Endodermal cell (in vitro differentiated cells): ENCODE measurements at regions not wholly inside any gene's neighbourhood (a gene's known extent, or its start where the extent isn't known, plus 50 kb on each side); places are given as distances from the start of the nearest gene placed in this dataset.

ENCODE experiments used
- DNase-seq: peaks from one replicate; pipeline ENCODE4 v3.0.0-alpha.2; 2017
- H3K27ac ChIP-seq: 2 replicates; pipeline ENCODE4 v1.5.1; 2013; ENCODE audit warnings: mild to moderate bottlenecking, low read depth, low read length, moderate library complexity
- H3K27me3 ChIP-seq: 2 replicates; pipeline ENCODE4 v1.6.1; 2013; ENCODE audit warnings: mild to moderate bottlenecking, low read length, moderate library complexity; ENCODE audit not compliant: insufficient read depth, control insufficient read depth, poor library complexity, severe bottlenecking
- H3K36me3 ChIP-seq: 2 replicates; pipeline ENCODE4 v1.7.0; 2013; ENCODE audit warnings: mild to moderate bottlenecking, low read length, moderate library complexity; ENCODE audit not compliant: control insufficient read depth, insufficient read depth
- H3K4me1 ChIP-seq: one replicate; pipeline ENCODE4 v1.7.0; 2013; ENCODE audit warnings: low read length; ENCODE audit not compliant: control insufficient read depth, insufficient read depth
- H3K4me3 ChIP-seq: 2 replicates; pipeline ENCODE4 v1.5.1; 2013; ENCODE audit warnings: mild to moderate bottlenecking, low read length, moderate library complexity
- H3K9ac ChIP-seq: 2 replicates; pipeline ENCODE4 v1.6.1; 2013; ENCODE audit warnings: mild to moderate bottlenecking, low read length, moderate library complexity; ENCODE audit not compliant: poor library complexity, severe bottlenecking; ENCODE audit errors: extremely low read depth
- H3K9me3 ChIP-seq: 2 replicates; pipeline ENCODE4 v1.6.1; 2013; ENCODE audit warnings: mild to moderate bottlenecking, low read length, moderate library complexity; ENCODE audit not compliant: control insufficient read depth
- H3K27ac Mint-ChIP-seq: 2 replicates; pipeline ENCODE4 v1.8.0; 2020; ENCODE audit warnings: mixed read lengths
- H3K27me3 Mint-ChIP-seq: 2 replicates; pipeline ENCODE4 v1.8.0; 2021; ENCODE audit warnings: mild to moderate bottlenecking, mixed read lengths; ENCODE audit not compliant: insufficient read depth
- H3K36me3 Mint-ChIP-seq: 2 replicates; pipeline ENCODE4 v1.8.0; 2020; ENCODE audit warnings: low read depth, mixed read lengths
- H3K4me1 Mint-ChIP-seq: 2 replicates; pipeline ENCODE4 v1.8.0; 2020; ENCODE audit warnings: mixed read lengths
- H3K4me3 Mint-ChIP-seq: 2 replicates; pipeline ENCODE4 v1.8.0; 2020; ENCODE audit warnings: mild to moderate bottlenecking, moderate library complexity, mixed read lengths
- H3K9me3 Mint-ChIP-seq: 2 replicates; pipeline ENCODE4 v1.8.0; 2020; ENCODE audit warnings: mild to moderate bottlenecking, mixed read lengths
- CTCF ChIP-seq: fragments of 200-600 bp; sonication (generic); conservative IDR thresholded peaks from 2 replicates; pipeline ENCODE4 v1.5.0; 2021; ENCODE audit warnings: antibody characterized with exemption, mild to moderate bottlenecking
- WGBS, 2 experiments: methylation state at CpG; one replicate each; pipeline versions ENCODE4 v1.1.5 to v1.1.7; 2013; ENCODE audit warnings: missing lambda C conversion rate in 2 of 2, mixed read lengths in 1 of 2; ENCODE audit not compliant: insufficient coverage in 1 of 2, insufficient read length in 1 of 2; 5-methylcytosine and 5-hydroxymethylcytosine counted together

DNA sequence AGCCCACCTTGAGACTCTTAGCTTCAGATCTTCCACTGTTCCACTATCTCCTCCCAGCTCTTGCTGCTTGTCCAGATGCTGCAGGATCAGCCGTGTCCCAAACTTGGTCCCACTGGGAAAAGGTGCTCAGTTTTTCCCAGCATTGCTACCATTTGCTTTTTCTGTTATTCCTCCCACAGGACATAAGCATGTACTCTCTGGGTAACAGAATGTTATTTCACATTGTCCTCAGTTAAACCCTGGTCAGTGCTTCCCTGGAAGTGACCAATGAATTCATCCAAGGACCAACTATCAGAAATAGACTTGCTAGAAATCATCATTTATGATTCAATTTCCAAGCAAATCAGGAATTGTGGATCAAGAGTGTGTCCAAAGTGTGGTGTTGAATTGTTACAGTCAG is 179.2 kb upstream of the ZNF32 start:
- H3K27ac Mint-ChIP-seq: no peak overlapping the region
- H3K36me3 Mint-ChIP-seq: no peaks in the 10 kb centered on the region
- H3K4me3 Mint-ChIP-seq: no peak overlapping the region
- H3K4me1 Mint-ChIP-seq: no peaks in the 10 kb centered on the region
- no peaks in the 10 kb centered on the region for H3K9me3 Mint-ChIP-seq
- no peaks in the 10 kb centered on the region for H3K27me3 Mint-ChIP-seq
- Histone ChIP-seq H3K36me3 (no peaks in the 10 kb centered on the region), H3K4me3 (no peak overlapping the region), H3K4me1 (no peaks in the 10 kb centered on the region), H3K9me3 (no peaks in the 10 kb centered on the region), H3K27ac (no peak overlapping the region), H3K9ac (no peak overlapping the region), H3K27me3 (no peaks in the 10 kb centered on the region)
- TF ChIP-seq CTCF: no peak
- 88 to 100% methylated on average over 1 of the region's 1 CpG for WGBS, 2 experiments
- DNase-seq: no peak

- no peaks in the 10 kb centered on the region for H3K9me3 Mint-ChIP-seq
- TF ChIP-seq CTCF: no peak
- 89 to 94% methylated on average over 9 to 20 of the region's 22 CpGs for WGBS, 2 experiments
These were observed 177.3 kb upstream of the ZNF32 start for GRCh38 chr10:43825984-43826383.

DNA sequence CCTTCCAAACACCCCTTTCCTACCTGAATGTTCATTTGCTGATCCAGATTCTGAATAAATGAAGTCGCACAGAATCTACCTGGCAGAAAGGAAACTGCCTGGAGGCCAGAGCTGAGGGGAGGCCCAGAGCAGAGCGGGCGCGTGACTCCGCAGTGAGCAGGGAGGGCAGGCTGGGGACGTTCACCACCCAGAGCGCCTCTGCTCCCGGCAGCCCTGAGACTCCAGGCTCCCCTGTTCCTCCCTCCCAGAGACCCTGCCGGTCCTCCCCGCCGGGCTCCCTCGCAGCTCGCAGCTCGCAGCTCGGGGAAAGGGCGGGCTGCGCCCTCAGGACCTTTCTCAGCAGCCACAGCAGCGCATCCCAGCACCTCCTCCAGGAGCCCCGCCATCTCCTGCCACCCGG is 176.7 kb upstream of the ZNF32 start:
- H3K4me3 ChIP-seq: no peak overlapping the region
- Mint-ChIP-seq H3K4me3 (no peak overlapping the region), H3K27ac (no peak overlapping the region), H3K9me3 (no peaks in the 10 kb centered on the region), H3K36me3 (no peaks in the 10 kb centered on the region), H3K27me3 (no peaks in the 10 kb centered on the region), H3K4me1 (no peaks in the 10 kb centered on the region)
- no peak for TF ChIP-seq CTCF
- H3K27me3 ChIP-seq: no peaks in the 10 kb centered on the region
- DNase-seq: no peak
- H3K4me1 ChIP-seq: no peaks in the 10 kb centered on the region
- H3K9ac ChIP-seq: no peak overlapping the region
- H3K9me3 ChIP-seq: no peaks in the 10 kb centered on the region
- H3K36me3 ChIP-seq: no peaks in the 10 kb centered on the region
- H3K27ac ChIP-seq: no peak overlapping the region
- 92 to 100% methylated on average over 3 to 20 of the region's 20 CpGs for WGBS, 2 experiments

More at GRCh38 chr10:43825984-43826383, 177.3 kb upstream of the ZNF32 start:
- Mint-ChIP-seq H3K36me3 (no peaks in the 10 kb centered on the region), H3K27ac (no peak overlapping the region), H3K27me3 (no peaks in the 10 kb centered on the region), H3K4me1 (no peaks in the 10 kb centered on the region), H3K4me3 (no peak overlapping the region)
- no peak for DNase-seq
- Histone ChIP-seq H3K27me3 (no peaks in the 10 kb centered on the region), H3K9ac (no peak overlapping the region), H3K27ac (no peak overlapping the region), H3K4me1 (no peaks in the 10 kb centered on the region), H3K4me3 (no peak overlapping the region), H3K9me3 (no peaks in the 10 kb centered on the region), H3K36me3 (no peaks in the 10 kb centered on the region)
